GM10266 (cell line): ENCODE measurements at regions not wholly inside any gene's neighbourhood (a gene's known extent, or its start where the extent isn't known, plus 50 kb on each side); places are given as distances from the start of the nearest gene placed in this dataset.

Experiments used
- DNase-seq: peaks from one replicate; pipeline ENCODE4 v3.0.0; 2012; ENCODE audit errors: extremely low spot score
- TF ChIP-seq, protein P1 (sequence below): IDR thresholded peaks from 2 replicates; pipeline ENCODE4 v1.5.1; 2012; ENCODE audit warnings: mild to moderate bottlenecking, low read depth; ENCODE audit not compliant: control insufficient read depth, insufficient read depth; ENCODE audit errors: missing control alignments

DNA sequence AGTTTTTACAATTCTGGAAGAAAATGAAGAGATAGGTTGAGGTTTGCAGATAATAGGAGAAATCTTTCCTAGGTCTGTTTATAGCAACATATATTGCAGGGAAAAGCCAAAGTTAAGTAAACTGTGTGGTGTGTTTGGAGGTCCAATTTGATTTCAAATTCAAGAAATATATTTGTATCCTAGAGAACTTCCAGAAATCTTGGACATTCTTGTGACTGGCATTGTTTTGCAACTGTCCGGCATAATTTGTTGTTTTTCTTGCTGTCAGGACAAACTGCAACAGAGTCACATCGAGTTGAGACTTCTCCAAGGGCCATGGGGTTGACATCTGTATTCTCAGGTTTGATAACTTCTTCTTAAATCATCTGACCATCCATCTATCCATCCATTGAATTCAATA is 170.9 kb upstream of the ZEB2 start:
- TF ChIP-seq, protein P1, sequence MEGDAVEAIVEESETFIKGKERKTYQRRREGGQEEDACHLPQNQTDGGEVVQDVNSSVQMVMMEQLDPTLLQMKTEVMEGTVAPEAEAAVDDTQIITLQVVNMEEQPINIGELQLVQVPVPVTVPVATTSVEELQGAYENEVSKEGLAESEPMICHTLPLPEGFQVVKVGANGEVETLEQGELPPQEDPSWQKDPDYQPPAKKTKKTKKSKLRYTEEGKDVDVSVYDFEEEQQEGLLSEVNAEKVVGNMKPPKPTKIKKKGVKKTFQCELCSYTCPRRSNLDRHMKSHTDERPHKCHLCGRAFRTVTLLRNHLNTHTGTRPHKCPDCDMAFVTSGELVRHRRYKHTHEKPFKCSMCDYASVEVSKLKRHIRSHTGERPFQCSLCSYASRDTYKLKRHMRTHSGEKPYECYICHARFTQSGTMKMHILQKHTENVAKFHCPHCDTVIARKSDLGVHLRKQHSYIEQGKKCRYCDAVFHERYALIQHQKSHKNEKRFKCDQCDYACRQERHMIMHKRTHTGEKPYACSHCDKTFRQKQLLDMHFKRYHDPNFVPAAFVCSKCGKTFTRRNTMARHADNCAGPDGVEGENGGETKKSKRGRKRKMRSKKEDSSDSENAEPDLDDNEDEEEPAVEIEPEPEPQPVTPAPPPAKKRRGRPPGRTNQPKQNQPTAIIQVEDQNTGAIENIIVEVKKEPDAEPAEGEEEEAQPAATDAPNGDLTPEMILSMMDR: no peak
- DNase-seq: no peak

DNA sequence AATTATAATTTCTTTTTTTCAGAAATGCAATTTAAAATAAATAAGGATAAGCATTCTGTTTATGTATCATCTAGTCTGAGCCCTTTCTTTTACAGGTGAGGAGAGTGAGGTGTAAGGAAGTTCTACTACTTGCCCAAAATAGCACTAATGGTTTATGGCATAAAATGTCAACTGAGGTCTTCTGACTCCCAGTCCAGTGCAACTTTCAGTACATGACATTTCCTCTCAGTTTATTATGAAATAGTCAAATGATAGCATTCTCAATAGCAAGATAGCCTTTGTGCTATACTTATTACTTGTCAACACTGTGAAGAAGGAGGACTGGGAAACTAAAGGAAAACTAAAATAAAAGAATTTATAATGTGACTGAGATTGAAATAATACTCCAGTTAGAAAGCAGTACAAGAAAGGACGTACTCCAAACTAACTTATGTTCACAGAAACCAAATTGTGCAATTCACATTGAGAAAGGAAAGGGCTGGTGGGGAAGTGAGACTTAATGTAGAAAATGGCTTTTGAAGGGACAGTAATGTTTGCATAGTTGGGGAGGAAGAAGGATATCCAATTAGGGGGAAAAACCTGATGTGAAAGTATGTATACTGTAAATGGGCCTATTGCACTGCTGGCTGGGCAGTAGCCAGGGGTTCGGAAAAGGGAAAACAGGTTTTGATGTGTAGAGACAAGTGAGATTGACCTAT is 166.7 kb upstream of the ZEB2 start:
- DNase-seq: no peak
- TF ChIP-seq, protein P1: no peak

DNA sequence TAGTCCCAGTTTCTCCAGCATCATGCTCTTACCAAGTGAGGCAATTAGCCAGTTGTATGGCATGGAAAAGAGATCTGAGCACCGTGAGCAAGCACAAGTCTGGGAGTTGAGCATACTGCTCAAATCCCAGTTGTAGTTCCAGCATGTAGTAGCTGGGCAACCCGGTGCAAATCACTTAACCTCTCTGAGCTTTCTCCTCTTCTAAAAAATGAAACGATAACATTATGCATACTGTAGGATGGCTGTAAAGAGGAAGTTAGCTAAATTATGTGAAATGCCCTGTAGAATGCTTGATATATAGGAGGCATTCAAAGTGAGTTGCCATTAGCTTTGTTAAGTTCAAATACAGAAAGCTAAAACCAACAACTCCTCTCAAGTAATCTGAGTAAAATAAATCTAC is 164.0 kb upstream of the ZEB2 start:
- no peak for DNase-seq
- TF ChIP-seq, protein P1: no peak

DNA sequence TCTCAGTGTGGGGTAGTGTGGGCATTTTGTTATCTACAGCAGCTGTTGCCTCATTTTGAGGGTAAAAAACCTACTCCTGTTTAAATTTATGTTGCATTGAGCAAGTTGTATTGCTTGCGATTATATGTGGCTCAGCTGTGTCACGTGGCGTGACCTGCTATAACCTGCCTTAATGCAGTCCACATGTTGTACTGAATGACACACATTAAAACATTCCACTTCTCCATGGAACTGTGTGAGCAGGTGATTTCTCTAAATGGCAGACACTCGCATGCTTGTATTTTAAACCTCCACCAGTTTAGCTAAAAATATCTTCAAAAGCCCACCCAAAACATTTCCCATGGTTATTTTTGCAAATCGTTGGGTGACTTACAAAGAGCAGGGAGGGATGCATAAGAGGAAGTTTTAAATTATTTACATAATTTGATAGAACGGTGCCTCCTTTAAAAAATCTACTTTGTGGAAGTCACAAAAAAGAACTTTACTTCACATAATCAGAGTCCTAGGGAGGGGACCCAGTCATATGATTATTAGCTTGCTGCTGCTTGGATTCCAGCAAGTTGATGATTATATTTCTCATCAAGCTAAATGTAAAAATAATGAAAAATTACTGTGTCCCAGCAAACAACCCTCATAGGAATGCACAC is 163.3 kb upstream of the ZEB2 start:
- no peak for DNase-seq
- TF ChIP-seq, protein P1: no peak

DNA sequence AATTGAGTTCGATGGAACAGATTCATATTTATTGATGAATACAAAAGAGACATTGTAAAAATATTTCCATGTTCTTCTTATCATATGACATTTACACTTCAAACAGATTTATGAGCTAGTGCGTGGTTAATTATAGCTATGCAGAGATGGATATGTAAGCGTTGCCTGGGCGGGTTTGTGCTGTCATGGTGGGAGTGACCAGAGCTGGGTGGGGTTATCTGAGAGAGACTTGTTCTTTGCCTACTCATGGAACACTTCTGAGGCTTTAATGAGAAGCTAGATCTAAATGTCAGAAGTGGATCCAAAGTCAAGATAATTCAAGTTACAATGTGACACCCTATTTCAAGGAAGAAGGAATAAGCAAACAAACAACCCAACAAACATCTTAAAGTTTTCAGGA is 162.3 kb upstream of the ZEB2 start:
- DNase-seq: no peak
- TF ChIP-seq, protein P1: no peak

DNA sequence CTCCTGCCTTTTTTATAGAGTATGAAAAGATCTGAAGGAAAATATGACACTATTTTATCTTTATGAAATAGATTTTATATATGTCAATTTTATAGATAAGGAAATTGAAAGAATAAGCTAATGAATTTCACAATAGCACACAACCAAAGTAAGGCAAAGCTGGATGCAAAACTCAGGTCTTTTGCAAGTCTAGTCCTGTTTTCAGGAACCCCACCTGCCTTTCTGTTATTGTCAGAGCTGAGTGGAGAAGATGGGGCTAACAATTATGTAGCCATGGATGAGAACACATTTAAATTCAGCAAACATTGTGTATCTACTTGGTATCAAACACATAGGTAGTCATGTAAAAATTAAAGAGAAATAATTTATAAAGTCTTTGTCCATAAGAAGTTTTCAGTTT is 161.5 kb upstream of the ZEB2 start:
- TF ChIP-seq, protein P1: no peak
- no peak for DNase-seq

DNA sequence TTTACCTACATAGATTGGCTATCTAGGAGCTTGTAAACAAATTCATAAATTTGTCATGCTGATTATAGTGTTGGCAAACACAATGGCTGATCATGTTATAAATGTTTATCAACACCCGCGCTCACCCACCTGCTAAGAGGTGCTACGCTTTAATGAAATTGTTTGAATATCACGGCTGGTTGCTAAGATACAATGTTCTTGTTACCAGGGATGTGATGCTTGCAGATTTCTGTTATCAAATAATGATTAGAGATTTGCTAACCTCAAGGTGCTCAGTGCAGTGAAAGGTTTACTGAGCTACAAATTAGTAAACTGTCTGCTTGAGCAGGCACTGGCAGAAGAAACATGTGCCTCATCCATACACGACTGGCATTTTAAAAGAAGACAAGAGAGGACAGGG is 160.0 kb upstream of the ZEB2 start:
- no peak for DNase-seq
- TF ChIP-seq, protein P1: no peak
